ENCODE measurements at regions not wholly inside any gene's neighbourhood (a gene's known extent, or its start where the extent isn't known, plus 50 kb on each side); places are given as distances from the start of the nearest gene placed in this dataset.
"Not testable (repeated sequence)": the region's sequence is repeated elsewhere in the genome, so short reads cannot be mapped to it uniquely, and the experiment has no call there.

GRCh38 chrX:65331371-65331770, 203.2 kb downstream of the LAS1L start:
- DNase-seq (ENCODE audit: low read depth), result no peak
- no peak overlapping the region for H3K4me3 ChIP-seq (ENCODE audit: low read length)
- TF ChIP-seq CTCF (conservative IDR thresholded peaks at IDR 0.05; ENCODE audit: low read depth, low read length), result no peak

GRCh38 chrX:65300104-65300809, 234.3 kb downstream of the LAS1L start:
- DNase-seq (ENCODE audit: low read depth), result no peak
- TF ChIP-seq CTCF (conservative IDR thresholded peaks at IDR 0.05; ENCODE audit: low read depth, low read length), result no peak
- no peak overlapping the region for H3K4me3 ChIP-seq (ENCODE audit: low read length)

GRCh38 chrX:65282905-65283304, 251.7 kb downstream of the LAS1L start:
- not testable (repeated sequence) for DNase-seq (ENCODE audit: low read depth); H3K4me3 ChIP-seq (ENCODE audit: low read length)

- H3K4me3 ChIP-seq (ENCODE audit: low read length), result no peak overlapping the region
- no peak for DNase-seq (ENCODE audit: low read depth)
- TF ChIP-seq CTCF (conservative IDR thresholded peaks at IDR 0.05; ENCODE audit: low read depth, low read length), result no peak
Observed at GRCh38 chrX:65273152-65273551, 261.4 kb downstream of the LAS1L start.

GRCh38 chrX:65266482-65266881, 268.1 kb downstream of the LAS1L start:
- no peak for TF ChIP-seq CTCF (conservative IDR thresholded peaks at IDR 0.05; ENCODE audit: low read depth, low read length)
- H3K4me3 ChIP-seq (ENCODE audit: low read length), result no peak overlapping the region
- DNase-seq (ENCODE audit: low read depth), result no peak

- no peak for TF ChIP-seq CTCF (conservative IDR thresholded peaks at IDR 0.05; ENCODE audit: low read depth, low read length)
- no peak overlapping the region for H3K4me3 ChIP-seq (ENCODE audit: low read length)
- DNase-seq (ENCODE audit: low read depth), result no peak
Observed at GRCh38 chrX:65253817-65254216, 277.6 kb upstream of the ZC4H2 start.

- H3K4me3 ChIP-seq (ENCODE audit: low read length), result no peak overlapping the region
- TF ChIP-seq CTCF (conservative IDR thresholded peaks at IDR 0.05; ENCODE audit: low read depth, low read length), result no peak
- no peak for DNase-seq (ENCODE audit: low read depth)
Observed at GRCh38 chrX:65241059-65241721, 264.9 kb upstream of the ZC4H2 start.
